ENCODE measurements at regions not wholly inside any gene's neighbourhood (a gene's known extent, or its start where the extent isn't known, plus 50 kb on each side); places are given as distances from the start of the nearest gene placed in this dataset.
"Not testable (repeated sequence)": the region's sequence is repeated elsewhere in the genome, so short reads cannot be mapped to it uniquely, and the experiment has no call there.

DNA sequence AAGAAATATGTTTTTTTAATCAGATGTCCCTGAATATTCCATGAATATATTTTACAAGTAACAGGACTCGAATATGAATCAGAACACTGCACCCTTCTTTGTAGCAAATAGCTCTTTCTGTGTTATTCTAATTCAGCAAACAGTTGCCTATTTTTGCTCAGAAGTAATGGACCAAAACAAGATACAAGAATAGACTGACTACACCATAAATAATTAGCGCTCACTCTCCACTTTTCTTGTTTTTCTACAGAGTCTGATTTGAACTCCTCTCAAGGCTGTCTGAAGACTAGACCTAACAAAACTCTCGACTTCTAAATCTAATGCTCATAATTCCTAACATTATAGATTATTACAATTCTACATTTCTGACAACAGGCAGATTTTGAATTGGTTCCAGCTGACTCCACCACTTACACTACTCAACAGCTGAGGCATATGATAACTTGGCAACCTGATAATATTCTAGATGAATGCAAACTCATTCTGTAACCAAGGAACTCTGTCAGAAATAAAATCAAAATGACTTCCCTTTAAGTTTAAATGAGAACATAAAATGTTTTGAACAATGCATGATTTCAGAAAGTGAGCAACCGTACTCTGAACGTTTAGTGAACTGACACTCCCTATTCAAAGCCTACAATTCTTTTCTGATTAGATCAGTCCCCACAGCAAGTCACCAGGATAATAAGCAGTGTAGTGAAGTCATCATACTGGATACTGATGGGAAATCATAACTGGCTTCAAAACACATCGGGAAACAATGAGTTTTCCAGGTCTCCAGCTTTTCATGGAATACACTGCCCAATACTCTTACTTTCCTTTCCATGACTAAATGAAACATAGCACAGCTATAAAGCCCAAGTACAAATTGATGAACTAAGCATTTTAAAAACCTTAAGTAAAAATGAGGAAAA, 114.2 kb upstream of the BEND6 start:
- DNase-seq (ENCODE audit: extremely low read depth in 1 of 2, low read depth in 1 of 2) = no peak

DNA sequence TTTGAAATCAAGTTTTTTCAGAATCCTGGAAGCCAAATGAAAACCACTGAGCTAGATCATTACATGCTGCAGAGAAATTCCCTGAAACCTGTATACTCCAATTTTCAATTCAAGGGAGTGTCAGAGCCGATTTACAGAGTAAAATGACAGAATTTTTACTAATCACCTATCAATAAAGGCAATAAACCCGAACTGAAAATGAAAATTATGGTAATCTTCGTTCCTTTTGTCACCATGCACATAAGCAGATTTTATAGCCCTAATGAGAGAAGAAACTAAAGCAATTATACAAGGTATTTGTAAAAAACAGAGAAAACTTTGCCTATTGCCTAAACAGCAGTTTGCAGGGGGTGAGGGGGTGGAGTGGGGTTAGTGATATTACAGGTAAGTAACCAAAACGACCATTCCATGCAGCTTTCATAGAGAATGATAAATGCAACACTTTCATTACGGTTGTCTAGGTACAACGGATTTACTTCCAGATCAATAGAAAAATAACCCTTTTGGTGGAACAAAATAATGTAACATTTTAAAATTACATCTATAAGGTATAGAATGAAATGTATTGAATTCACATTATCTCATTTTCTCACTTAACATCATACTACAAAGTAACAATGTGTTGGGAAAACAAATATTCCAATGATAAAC, 115.2 kb upstream of the BEND6 start:
- DNase-seq (ENCODE audit: extremely low read depth in 1 of 2, low read depth in 1 of 2) = no peak

DNA sequence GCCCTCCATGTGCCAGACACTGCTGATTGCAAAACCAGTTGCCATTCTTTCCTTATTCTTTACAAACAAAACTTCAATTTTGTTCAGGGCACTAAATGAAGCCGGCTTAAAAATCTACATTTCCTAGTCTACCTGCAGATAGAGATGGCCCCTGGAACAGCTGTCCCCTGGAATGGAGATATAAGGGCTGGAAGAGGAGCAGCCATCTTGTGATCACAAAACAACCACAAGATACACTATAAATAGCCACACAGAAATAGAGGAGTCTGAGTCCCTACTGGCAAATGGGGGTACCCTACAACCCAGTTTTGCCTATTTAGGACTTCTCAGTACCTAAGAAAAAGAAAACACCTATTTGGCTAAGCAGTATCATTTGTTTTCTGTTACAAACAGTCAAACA, 115.9 kb upstream of the BEND6 start:
- DNase-seq (ENCODE audit: extremely low read depth in 1 of 2, low read depth in 1 of 2) = no peak

DNA sequence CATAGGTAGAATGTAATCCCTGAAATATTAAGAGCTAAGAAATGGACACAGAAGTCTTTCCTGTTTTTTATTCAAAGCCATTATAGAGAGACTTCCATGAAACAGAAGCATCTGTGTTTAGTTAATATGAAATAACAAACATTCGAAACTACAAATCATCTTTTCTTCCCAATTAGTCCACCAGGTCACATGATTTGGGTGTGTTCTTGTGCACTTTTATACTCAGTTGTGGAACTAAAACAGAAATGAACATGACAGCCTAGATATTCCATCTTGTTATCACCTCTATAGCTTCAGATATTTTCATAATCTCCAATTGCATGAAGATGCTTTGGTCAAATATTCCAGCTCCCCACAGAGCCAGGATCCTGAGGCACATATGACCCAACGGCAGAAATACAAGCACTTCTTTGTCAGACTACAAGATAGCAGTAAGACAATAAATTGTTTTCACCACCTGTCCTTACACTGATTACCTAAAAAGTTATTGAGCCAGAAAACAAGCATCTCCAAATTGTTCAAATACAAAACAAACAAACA, 116.8 kb upstream of the BEND6 start:
- no peak for DNase-seq (ENCODE audit: extremely low read depth in 1 of 2, low read depth in 1 of 2)

DNA sequence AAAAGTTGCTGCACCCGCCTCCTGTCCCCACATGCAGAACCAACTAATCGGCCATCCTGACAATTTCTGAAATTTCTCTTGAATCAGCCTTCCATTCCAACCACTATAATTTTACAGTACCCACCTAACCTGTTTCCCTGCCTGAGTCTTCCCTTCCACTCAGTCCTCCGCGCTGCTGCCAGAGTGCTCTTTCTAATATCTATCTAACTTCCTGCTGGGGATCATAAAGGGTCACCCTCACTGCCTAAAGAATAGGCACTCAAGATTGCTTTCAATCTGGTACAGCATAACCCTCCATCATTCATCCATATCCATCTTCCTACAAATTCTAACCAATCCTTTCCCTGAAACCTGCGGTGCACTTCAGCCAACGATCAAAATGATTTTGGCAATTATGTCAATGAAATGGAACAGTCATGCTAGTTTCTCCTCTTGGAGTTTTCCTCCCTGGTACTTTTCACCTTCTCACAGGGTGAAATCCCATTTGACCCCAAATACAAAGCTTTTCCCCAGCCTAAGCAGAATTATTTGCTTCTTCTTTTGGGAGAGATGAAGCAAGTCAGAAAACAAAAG, 117.5 kb upstream of the BEND6 start:
- no peak for DNase-seq (ENCODE audit: extremely low read depth in 1 of 2, low read depth in 1 of 2)

DNA sequence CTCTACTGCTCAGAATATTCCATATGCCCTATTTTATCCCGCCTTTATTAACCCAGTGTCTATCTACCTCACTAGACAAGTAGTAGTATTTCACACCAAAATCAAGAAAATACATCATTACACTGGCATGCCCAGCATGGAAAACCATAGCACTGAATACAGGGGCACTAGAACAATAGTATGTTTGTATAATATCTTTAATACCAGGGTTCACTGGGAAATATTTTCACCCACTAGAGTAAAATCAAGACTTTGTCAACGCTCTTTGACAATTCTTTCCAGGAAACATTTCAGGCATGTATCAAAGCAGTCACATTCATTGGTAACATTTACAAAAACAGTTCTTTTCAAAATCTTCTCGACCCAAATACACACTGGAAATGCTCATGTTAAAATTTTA, 119.3 kb upstream of the BEND6 start:
- no peak for DNase-seq (ENCODE audit: extremely low read depth in 1 of 2, low read depth in 1 of 2)

DNA sequence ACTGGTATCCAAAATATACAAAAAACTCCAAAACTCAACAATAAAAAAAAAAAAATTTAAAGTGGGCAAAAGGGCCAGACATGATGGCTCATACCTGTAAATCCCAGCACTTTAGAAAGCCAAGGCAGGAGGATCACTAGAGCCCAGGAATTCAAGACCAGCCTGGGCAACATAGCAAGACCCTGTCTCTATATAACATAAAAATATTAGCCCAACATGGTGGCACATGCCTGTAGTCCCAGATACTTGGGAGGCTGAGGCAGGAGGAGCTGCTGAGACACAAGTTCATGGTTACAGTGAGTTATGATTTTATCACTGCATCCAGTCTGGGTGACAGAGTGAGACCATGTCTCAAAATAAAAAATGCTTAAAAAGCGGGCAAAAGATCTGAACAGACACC, 121.0 kb upstream of the BEND6 start:
- no peak for DNase-seq (ENCODE audit: extremely low read depth in 1 of 2, low read depth in 1 of 2)

DNA sequence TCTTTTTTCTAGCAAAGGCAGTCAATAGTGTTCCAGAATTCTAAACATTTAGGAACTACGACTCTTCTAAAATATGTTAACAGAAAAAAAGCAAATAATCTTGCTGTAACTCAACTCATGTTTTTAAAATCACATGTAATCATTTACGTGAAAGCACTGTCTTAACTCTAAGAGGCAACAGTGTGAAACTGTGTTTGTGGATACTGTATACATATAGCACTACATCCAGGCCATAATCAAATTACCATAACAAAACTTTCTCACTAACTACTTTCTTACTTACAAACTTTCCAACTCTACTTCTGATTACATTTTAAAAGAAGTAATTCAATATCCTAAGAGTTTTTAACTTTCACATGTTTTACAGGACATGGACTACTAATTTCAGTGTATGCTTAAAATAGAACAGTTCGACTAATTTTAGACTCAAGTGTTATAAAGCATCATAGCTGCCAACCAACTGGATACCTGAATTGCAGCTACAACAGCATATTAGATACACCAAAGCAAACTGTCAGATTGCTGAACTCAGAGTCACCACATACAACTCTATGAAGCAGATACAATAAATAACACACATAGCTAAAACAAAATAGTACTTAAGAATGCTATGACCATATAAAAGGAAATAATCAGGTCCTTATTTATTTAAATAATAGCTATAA, 121.6 kb upstream of the BEND6 start:
- no peak for DNase-seq (ENCODE audit: extremely low read depth in 1 of 2, low read depth in 1 of 2)

DNA sequence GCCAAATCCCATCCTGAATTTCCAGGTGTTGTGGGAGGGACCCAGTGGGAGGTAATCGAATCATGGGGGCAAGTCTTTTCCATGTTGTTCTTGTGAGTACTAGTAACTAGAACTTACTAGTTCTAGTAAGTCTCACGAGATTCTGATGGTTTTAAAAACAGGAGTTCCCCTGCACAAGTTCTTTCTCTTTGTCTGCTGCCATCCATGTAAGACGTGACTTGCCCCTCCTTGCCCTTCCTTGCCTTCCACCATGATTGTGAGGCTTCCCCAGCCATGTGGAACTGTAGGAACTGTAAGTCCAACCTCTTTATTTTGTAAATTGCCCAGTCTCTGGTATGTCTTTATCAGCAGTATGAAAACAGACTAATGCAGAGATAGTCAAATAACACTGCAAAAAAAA, 122.7 kb upstream of the BEND6 start:
- no peak for DNase-seq (ENCODE audit: extremely low read depth in 1 of 2, low read depth in 1 of 2)

DNA sequence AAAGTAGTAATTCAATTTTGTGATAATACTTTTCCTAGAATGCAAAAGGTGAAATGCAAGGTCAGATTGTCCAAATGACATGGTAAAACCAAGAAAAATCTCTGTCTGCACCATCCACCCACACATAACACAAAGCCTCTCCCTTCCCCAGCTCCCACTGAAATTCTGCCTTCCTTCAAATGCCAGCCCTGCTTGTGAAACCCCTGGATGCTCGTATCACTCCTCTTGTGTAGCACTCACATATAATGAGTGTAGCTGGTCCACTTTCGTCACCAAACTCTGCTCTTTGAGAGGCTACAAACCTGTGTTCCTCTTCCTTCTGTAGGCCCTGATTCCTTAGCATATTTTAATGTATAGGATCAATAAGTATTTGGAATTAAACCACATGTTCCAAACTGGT, 123.6 kb upstream of the BEND6 start:
- no peak for DNase-seq (ENCODE audit: extremely low read depth in 1 of 2, low read depth in 1 of 2)

DNA sequence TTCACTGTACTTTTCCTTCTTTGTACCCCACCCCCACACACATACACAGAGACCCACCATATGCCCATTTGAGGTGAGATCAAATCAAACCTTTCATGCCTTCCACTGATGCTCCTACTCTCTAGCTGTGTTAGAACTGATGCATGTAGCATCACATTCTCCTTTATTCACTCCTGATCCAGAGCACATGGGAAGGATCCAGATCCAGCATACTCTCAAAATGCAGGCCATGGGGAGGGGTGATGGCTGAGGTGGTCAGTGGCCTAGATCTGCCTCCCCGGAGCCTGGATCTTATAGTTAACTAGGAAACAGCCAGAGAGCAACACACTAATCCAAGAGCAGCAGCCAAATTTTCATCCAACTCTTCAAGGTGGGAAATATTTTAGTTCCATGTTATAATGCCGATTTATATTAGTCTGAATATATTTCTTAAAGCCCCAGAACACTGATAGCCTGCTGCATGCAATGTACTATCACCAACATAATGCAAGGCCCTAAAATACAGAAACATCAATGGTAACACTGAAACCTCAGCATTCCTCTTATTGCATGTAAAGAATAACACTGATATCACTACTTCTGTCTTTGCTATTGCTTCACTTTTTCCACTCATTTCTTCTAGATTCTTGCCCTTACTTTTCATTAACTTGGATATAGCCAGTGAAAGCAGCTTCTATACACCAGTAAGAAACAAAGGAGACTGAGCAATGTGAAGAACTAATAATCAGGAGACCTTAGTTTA, 126.8 kb upstream of the BEND6 start:
- DNase-seq (ENCODE audit: extremely low read depth in 1 of 2, low read depth in 1 of 2) = no peak

DNA sequence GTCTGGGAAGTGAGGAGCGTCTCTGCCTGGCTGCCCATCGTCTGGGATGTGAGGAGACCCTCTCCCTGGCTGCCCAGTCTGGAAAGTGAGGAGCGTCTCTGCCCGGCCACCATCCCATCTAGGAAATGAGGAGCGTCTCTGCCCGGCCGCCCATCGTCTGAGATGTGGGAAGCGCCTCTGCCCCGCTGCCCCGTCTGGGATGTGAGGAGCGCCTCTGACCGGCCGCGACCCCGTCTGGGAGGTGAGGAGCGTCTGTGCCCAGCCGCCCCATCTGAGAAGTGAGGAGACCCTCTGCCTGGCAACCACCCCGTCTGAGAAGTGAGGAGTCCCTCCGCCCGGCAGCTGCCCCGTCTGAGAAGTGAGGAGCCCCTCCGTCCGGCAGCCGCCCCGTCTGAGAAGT, 130.5 kb upstream of the BEND6 start:
- DNase-seq (ENCODE audit: extremely low read depth in 1 of 2, low read depth in 1 of 2) = not testable (repeated sequence)

DNA sequence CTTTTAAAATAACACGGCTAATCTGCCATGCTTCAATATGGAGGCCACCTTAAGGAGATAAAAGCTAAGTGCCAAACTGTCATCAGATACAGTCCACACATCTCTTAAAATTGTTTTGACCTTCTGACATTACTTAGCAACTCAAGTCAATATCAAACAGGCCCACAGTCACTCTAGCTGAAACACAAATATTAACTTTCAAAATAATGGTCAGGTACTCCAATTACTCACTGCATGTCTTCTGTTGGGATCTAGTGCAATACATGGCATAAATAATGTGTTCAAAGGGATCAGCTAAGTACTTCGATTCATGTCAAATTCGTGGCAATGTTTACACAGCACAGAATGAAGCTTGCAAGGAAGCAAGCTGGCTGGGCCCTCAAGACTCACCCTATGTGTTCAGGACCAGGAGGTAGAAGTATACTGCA, 133.9 kb upstream of the BEND6 start:
- no peak for DNase-seq (ENCODE audit: extremely low read depth in 1 of 2, low read depth in 1 of 2)

DNA sequence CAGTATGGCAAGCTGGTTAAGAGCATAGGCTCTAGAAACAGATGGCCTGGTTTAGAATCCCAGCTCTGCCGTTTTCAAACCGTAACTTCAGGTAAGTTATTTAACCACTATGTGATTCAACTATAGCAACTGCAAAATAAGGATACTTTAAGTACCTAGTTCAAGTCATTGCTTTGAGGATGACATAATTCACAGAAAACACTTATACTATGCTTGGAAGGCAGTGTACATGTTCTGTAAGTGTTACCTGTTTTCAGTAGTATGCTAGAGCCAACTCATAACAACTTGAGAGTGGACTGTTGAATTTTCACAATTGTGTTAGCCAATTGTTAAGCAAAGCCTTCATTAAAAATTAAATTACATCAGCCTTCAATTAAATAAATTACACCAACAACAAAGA, 134.8 kb upstream of the BEND6 start:
- DNase-seq (ENCODE audit: extremely low read depth in 1 of 2, low read depth in 1 of 2) = no peak

DNA sequence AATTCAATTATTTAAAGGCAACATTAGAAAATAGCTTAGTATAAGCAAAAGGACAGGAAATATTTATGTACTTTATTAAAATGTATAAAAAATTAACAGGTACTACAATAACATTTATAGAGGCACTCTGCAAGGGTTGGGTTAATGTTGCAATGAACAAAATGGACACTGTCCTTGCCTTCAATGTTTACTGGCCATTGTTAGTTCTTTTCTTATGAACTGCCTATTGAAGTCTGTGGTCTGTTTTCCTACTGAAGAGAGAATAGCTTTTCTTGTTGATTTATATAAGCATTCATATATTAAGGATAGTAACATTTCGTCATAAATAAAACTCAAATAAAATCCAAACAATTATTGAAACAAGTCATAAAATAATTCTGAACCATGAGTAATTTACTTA, 135.3 kb upstream of the BEND6 start:
- DNase-seq (ENCODE audit: extremely low read depth in 1 of 2, low read depth in 1 of 2) = no peak

DNA sequence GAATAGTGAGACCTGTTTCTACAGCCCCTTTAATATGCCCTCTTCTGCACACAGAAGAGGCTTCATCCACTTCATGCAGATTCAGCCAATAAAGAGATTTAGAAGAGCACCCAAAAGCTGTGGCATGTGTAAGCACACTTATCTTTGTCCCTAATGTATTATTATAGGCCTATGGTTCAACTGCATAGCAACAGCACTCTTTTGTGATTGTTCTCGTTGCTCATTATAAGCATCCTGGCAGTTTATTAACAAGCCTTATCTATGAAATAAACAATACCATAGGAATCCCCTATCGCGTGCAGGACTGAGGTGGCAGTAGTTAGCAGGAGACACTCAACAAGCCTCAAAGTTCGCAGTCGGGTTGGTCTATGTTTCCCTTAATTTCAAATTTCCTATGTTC, 138.5 kb upstream of the BEND6 start:
- DNase-seq (ENCODE audit: extremely low read depth in 1 of 2, low read depth in 1 of 2) = no peak

DNA sequence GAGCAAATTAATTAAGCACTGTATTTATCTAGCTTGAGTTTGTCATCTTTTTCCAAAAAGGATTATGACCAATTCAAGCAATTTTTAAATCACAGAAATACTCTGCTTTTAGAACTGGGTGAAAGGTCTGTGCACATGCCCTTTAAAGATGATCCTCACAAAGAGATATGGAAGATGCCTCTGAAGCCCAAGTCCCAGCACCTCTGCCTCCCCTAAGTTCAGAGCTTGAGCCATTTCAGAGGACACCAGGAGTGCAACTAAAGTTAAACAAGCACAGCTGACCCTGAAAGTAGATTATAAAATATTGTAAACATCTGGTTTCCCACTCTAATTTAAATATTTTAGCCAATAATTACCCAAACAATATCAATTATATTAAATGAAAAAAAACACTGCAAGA, 139.5 kb upstream of the BEND6 start:
- DNase-seq (ENCODE audit: extremely low read depth in 1 of 2, low read depth in 1 of 2) = no peak

DNA sequence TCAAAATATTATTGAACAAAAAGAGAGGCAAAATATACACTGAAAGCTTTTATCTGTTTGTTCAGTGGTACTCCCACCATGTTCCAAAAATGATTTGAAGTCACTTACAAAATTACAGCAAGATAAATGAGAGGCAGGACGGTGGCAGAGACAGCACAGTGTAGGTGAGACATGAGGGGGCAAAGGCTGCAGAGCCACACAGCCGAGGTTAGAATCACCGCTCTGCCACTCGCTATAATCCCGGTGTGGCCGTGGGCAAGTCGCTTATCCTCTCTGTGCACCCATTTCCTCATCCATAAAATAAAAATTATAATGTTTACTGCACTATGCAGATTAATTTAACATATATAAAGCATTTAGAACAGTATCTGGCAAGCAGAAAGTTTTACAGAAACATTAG, 140.1 kb upstream of the BEND6 start:
- DNase-seq (ENCODE audit: extremely low read depth in 1 of 2, low read depth in 1 of 2) = no peak

DNA sequence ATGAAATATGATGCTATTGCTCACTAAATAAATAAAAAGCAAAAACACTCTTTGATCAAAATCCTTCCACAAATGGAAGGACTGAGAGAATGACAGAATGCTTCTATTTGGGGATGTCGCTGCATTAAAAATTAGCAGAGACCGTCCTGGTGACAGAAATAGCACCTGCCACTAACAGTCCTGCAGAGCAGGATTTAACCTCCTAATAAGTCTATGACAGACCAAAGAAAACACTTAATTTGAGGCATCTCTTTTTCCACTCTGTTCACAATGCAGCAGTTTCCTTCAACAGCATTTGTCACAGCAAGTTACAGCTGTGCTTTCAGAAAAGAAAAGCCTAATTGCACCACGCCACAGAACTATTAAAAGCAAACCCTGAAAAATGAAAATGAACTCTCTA, 140.6 kb upstream of the BEND6 start:
- DNase-seq (ENCODE audit: extremely low read depth in 1 of 2, low read depth in 1 of 2) = no peak

DNA sequence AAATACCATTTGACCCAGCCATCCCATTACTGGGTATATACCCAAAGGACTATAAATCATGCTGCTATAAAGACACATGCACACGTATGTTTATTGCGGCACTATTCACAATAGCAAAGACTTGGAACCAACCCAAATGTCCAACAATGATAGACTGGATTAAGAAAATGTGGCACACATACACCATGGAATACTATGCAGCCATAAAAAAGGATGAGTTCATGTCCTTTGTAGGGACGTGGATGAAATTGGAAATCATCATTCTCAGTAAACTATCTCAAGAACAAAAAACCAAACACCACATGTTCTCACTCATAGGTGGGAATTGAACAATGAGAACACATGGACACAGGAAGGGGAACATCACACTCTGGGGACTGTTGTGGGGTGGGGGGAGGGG, 142.1 kb upstream of the BEND6 start:
- not testable (repeated sequence) for DNase-seq (ENCODE audit: extremely low read depth in 1 of 2, low read depth in 1 of 2)

Data from activated CD8-positive, alpha-beta memory T cell treated with anti-CD3 and anti-CD28 coated beads for 1 hour (primary cell).